ENCODE measurements at regions not wholly inside any gene's neighbourhood (a gene's known extent, or its start where the extent isn't known, plus 50 kb on each side); places are given as distances from the start of the nearest gene placed in this dataset.
A peak's percentile ranks its signal among the peaks of the same experiment; 100 is the strongest.

GRCh38 chr13:107866941-107867623 lies 348.3 kb downstream of the LIG4 start:
- DNase-seq (no peak), ATAC-seq (peak; percentile 21 to 24)
- H3K27ac ChIP-seq: no peak overlapping the region
- H3K4me3 ChIP-seq: peak overlapping the region; percentile 51
- intact Hi-C loops (cut with DNase I): no loop called here
- no peaks in the 10 kb centered on the region for H3K36me3 ChIP-seq
- peaks cover 37% of the 10 kb centered on the region for H3K27me3 ChIP-seq (ENCODE audit: low read depth)
- no peaks in the 10 kb centered on the region for H3K9me3 ChIP-seq
- H3K4me1 ChIP-seq: peaks cover 8% of the 10 kb centered on the region
- TF ChIP-seq, protein P1, sequence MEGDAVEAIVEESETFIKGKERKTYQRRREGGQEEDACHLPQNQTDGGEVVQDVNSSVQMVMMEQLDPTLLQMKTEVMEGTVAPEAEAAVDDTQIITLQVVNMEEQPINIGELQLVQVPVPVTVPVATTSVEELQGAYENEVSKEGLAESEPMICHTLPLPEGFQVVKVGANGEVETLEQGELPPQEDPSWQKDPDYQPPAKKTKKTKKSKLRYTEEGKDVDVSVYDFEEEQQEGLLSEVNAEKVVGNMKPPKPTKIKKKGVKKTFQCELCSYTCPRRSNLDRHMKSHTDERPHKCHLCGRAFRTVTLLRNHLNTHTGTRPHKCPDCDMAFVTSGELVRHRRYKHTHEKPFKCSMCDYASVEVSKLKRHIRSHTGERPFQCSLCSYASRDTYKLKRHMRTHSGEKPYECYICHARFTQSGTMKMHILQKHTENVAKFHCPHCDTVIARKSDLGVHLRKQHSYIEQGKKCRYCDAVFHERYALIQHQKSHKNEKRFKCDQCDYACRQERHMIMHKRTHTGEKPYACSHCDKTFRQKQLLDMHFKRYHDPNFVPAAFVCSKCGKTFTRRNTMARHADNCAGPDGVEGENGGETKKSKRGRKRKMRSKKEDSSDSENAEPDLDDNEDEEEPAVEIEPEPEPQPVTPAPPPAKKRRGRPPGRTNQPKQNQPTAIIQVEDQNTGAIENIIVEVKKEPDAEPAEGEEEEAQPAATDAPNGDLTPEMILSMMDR (IDR thresholded peaks at IDR 0.05): no peak

- H3K4me1 ChIP-seq: peaks cover 8% of the 10 kb centered on the region
- ATAC-seq (peak; percentile 42 to 52), DNase-seq (no peak)
- peaks cover 37% of the 10 kb centered on the region for H3K27me3 ChIP-seq (ENCODE audit: low read depth)
- peak overlapping the region; percentile 51 for H3K4me3 ChIP-seq
- intact Hi-C loops (cut with DNase I): no loop called here
- no peak overlapping the region for H3K27ac ChIP-seq
- H3K9me3 ChIP-seq: no peaks in the 10 kb centered on the region
- no peaks in the 10 kb centered on the region for H3K36me3 ChIP-seq
- TF ChIP-seq, protein P1 (IDR thresholded peaks at IDR 0.05): no peak
Observed at GRCh38 chr13:107866032-107866940, 349.1 kb downstream of the LIG4 start.

DNA sequence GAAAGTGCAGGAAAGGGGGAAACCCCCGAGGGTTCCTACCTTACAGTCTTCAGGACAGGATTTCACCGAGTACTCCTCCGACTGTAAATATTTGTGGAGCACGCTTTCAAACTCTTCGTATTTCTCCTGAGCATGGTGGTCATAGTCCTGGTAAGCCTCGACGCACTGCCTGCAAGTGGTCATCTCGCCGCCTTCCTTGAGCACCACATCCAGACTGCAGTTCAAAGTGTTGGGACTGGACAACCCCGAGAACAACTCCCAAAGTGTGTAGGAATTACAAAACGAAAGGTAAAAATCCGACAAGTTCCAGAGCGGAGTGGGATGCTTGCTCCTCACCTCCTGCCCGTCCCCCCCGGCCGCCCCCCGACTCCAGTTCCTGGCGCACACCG lies 349.7 kb downstream of the LIG4 start:
- Histone ChIP-seq H3K4me3 (peak overlapping the region; percentile 51), H3K36me3 (no peaks in the 10 kb centered on the region), H3K27ac (no peak overlapping the region), H3K27me3 (ENCODE audit: low read depth) (peaks cover 37% of the 10 kb centered on the region), H3K4me1 (peaks cover 8% of the 10 kb centered on the region), H3K9me3 (no peaks in the 10 kb centered on the region)
- TF ChIP-seq, protein P1 (IDR thresholded peaks at IDR 0.05): no peak
- intact Hi-C loops (cut with DNase I): no loop called here
- ATAC-seq (no peak), DNase-seq (no peak)

- intact Hi-C loops (cut with DNase I): no loop called here
- Histone ChIP-seq H3K27ac (no peak overlapping the region), H3K4me3 (peak overlapping the region; percentile 51), H3K9me3 (no peaks in the 10 kb centered on the region), H3K36me3 (no peaks in the 10 kb centered on the region), H3K4me1 (peaks cover 8% of the 10 kb centered on the region), H3K27me3 (ENCODE audit: low read depth) (peaks cover 37% of the 10 kb centered on the region)
- ATAC-seq (no peak), DNase-seq (no peak)
- TF ChIP-seq, protein P1 (IDR thresholded peaks at IDR 0.05): no peak
Observed at GRCh38 chr13:107865318-107865575, 350.1 kb downstream of the LIG4 start.

GRCh38 chr13:107864543-107865317 lies 350.6 kb downstream of the LIG4 start:
- H3K27ac ChIP-seq: no peak overlapping the region
- TF ChIP-seq, protein P1 (IDR thresholded peaks at IDR 0.05): no peak
- no peak overlapping the region for H3K4me3 ChIP-seq
- peaks cover 37% of the 10 kb centered on the region for H3K27me3 ChIP-seq (ENCODE audit: low read depth)
- H3K4me1 ChIP-seq: peaks cover 8% of the 10 kb centered on the region
- intact Hi-C loops (cut with DNase I): no loop called here
- H3K36me3 ChIP-seq: no peaks in the 10 kb centered on the region
- DNase-seq: no peak
- H3K9me3 ChIP-seq: no peaks in the 10 kb centered on the region
- no peak for ATAC-seq

Measured in lower lobe of right lung (tissue), 2 donors.